OCI-LY1 (cell line): ENCODE measurements at regions not wholly inside any gene's neighbourhood (a gene's known extent, or its start where the extent isn't known, plus 50 kb on each side); places are given as distances from the start of the nearest gene placed in this dataset.

Experiments
- H2AFZ ChIP-seq: fragments of 200-600 bp; sonication (generic), shearing (Covaris generic); 2 replicates; pipeline ENCODE4 v1.6.0; 2014; ENCODE audit warnings: antibody characterized with exemption, mild to moderate bottlenecking, low read length
- H3F3A ChIP-seq: fragments of 200-600 bp; sonication (generic), shearing (Covaris generic); 2 replicates; pipeline ENCODE4 v1.6.0; 2014; ENCODE audit warnings: mild to moderate bottlenecking, antibody characterized with exemption, low read length, moderate library complexity; ENCODE audit not compliant: insufficient read depth
- H3K27ac ChIP-seq: fragments of 200-600 bp; sonication (generic); 2 replicates; pipeline ENCODE4 v1.5.1; 2014; ENCODE audit warnings: low read length, mixed run types, mild to moderate bottlenecking, low read depth; ENCODE audit not compliant: poor library complexity, severe bottlenecking
- H3K27me3 ChIP-seq: fragments of 200-600 bp; sonication (generic); 2 replicates; pipeline ENCODE4 v1.6.0; 2014; ENCODE audit warnings: antibody characterized with exemption, mild to moderate bottlenecking, low read length, moderate library complexity; ENCODE audit not compliant: insufficient read depth
- H3K36me3 ChIP-seq: fragments of 200-600 bp; sonication (generic); 2 replicates; pipeline ENCODE4 v1.6.1; 2014; ENCODE audit warnings: mild to moderate bottlenecking, antibody characterized with exemption, low read length, moderate library complexity, mixed read lengths; ENCODE audit not compliant: insufficient read depth
- H3K4me1 ChIP-seq: fragments of 200-600 bp; sonication (generic); 2 replicates; pipeline ENCODE4 v1.5.1; 2014; ENCODE audit warnings: mild to moderate bottlenecking, low read length, moderate library complexity; ENCODE audit not compliant: insufficient read depth, severe bottlenecking
- H3K4me2 ChIP-seq: fragments of 200-600 bp; sonication (generic), shearing (Covaris generic); 2 replicates; pipeline ENCODE4 v1.6.1; 2014; ENCODE audit warnings: low read length
- H3K4me3 ChIP-seq: fragments of 200-600 bp; sonication (generic); 2 replicates; pipeline ENCODE4 v1.5.1; 2014; ENCODE audit warnings: low read length, low read depth, mild to moderate bottlenecking, mixed read lengths; ENCODE audit not compliant: poor library complexity, severe bottlenecking
- H3K79me2 ChIP-seq: fragments of 200-600 bp; shearing (Covaris generic); 2 replicates; pipeline ENCODE4 v1.6.1; 2016; ENCODE audit warnings: mixed run types, low read length, mixed read lengths; ENCODE audit not compliant: insufficient read depth
- H3K9ac ChIP-seq: fragments of 200-600 bp; sonication (generic), shearing (Covaris generic); 2 replicates; pipeline ENCODE4 v1.6.1; 2014; ENCODE audit warnings: mild to moderate bottlenecking, low read length, mixed read lengths
- H3K9me2 ChIP-seq: fragments of 200-600 bp; sonication (generic), shearing (Covaris generic); 2 replicates; pipeline ENCODE4 v1.6.1; 2014; ENCODE audit warnings: low read depth, mild to moderate bottlenecking, low read length, mixed read lengths
- H3K9me3 ChIP-seq: fragments of 200-600 bp; shearing (Covaris generic); 2 replicates; pipeline ENCODE4 v1.6.1; 2014; ENCODE audit warnings: low read length, mixed read lengths
- H4K20me1 ChIP-seq: fragments of 200-600 bp; sonication (generic), shearing (Covaris generic); 2 replicates; pipeline ENCODE4 v1.6.0; 2016; ENCODE audit warnings: mild to moderate bottlenecking, low read length; ENCODE audit not compliant: insufficient read depth
- CTCF ChIP-seq: fragments of 200-600 bp; sonication (generic), shearing (Covaris generic); IDR thresholded peaks from 2 replicates; pipeline ENCODE4 v1.5.1; 2017; ENCODE audit warnings: mild to moderate bottlenecking, antibody characterized with exemption, low read length, moderate library complexity, mixed read lengths
- EZH2 ChIP-seq: fragments of 200-600 bp; sonication (generic), shearing (Covaris generic); IDR thresholded peaks from 2 replicates; pipeline ENCODE4 v1.8.0; 2017; ENCODE audit warnings: borderline replicate concordance, mixed run types, mild to moderate bottlenecking, antibody characterized with exemption, low read length, moderate library complexity, mixed read lengths

GRCh38 chr14:61190341-61190740 lies 90.8 kb downstream of the TMEM30B start:
- Histone ChIP-seq H3K9me3 (no peaks in the 10 kb centered on the region), H3K79me2 (no peaks in the 10 kb centered on the region), H3F3A (no peaks in the 10 kb centered on the region), H3K9ac (no peak overlapping the region), H4K20me1 (no peaks in the 10 kb centered on the region), H3K4me1 (peaks cover 9% of the 10 kb centered on the region), H3K4me2 (no peak overlapping the region), H3K27me3 (0 out of 2 replicates have a peak, but pooled peaks cover 5% of the 10 kb centered on the region), H3K36me3 (no peaks in the 10 kb centered on the region), H2AFZ (no peak overlapping the region), H3K9me2 (no peaks in the 10 kb centered on the region), H3K27ac (no peak overlapping the region), H3K4me3 (no peak overlapping the region)
- no peak for TF ChIP-seq CTCF
- TF ChIP-seq EZH2 = no peak

GRCh38 chr14:61188978-61189808 lies 91.9 kb downstream of the TMEM30B start:
- H3K27ac ChIP-seq = no peak overlapping the region
- no peaks in the 10 kb centered on the region for H3K79me2 ChIP-seq
- no peaks in the 10 kb centered on the region for H4K20me1 ChIP-seq
- peak overlapping the region; percentile 47 for H3K4me3 ChIP-seq
- H3K4me2 ChIP-seq = peak overlapping the region; percentile 44
- no peak for TF ChIP-seq EZH2
- TF ChIP-seq CTCF = peak; percentile 51
- H3K9me3 ChIP-seq = no peaks in the 10 kb centered on the region
- no peak overlapping the region; the same call in 1 of the 2 replicates for H3K9ac ChIP-seq
- 0 out of 2 replicates have a peak, but pooled peaks cover 5% of the 10 kb centered on the region for H3K27me3 ChIP-seq
- no peaks in the 10 kb centered on the region for H3K36me3 ChIP-seq
- H3F3A ChIP-seq = no peaks in the 10 kb centered on the region
- no peaks in the 10 kb centered on the region for H3K9me2 ChIP-seq
- H2AFZ ChIP-seq = no peak overlapping the region
- H3K4me1 ChIP-seq = peaks cover 9% of the 10 kb centered on the region

- Histone ChIP-seq H3K4me2 (no peak overlapping the region; the same call in 1 of the 2 replicates), H3K4me3 (peak overlapping the region; percentile 47), H3K27ac (no peak overlapping the region)
Observed at GRCh38 chr14:61188196-61188595, 92.9 kb downstream of the TMEM30B start.

More at GRCh38 chr14:61188196-61188595, 92.9 kb downstream of the TMEM30B start:
- Histone ChIP-seq H3K9me3 (no peaks in the 10 kb centered on the region), H3K27me3 (0 out of 2 replicates have a peak, but pooled peaks cover 5% of the 10 kb centered on the region), H3K9ac (no peak overlapping the region), H3K36me3 (no peaks in the 10 kb centered on the region), H3K4me1 (peaks cover 9% of the 10 kb centered on the region), H4K20me1 (no peaks in the 10 kb centered on the region), H2AFZ (no peak overlapping the region), H3F3A (no peaks in the 10 kb centered on the region), H3K79me2 (no peaks in the 10 kb centered on the region), H3K9me2 (no peaks in the 10 kb centered on the region)
- no peak for TF ChIP-seq EZH2
- TF ChIP-seq CTCF = no peak
